IMR-90 (cell line): ENCODE measurements at regions not wholly inside any gene's neighbourhood (a gene's known extent, or its start where the extent isn't known, plus 50 kb on each side); places are given as distances from the start of the nearest gene placed in this dataset.

ENCODE experiments used
- ATAC-seq: fragments of 200-7000 bp; cut with Tn5 transposase; 2 replicates; pipeline ENCODE4 v1.9.1; 2020; ENCODE audit warnings: low read depth, mild to moderate bottlenecking, moderate library complexity
- BruUV-seq: library from RNA; stranded (reverse); fragments of 400-500 nt; replicated peaks from 2 replicates; lab custom pipeline; 2021; lab: Mats Ljungman, UMichigan
- CTCF ChIA-PET: fragments of 300-600 bp; formaldehyde crosslinking; extraction: SDS; loops from one replicate; lab custom pipeline; 2021; ENCODE audit warnings: antibody characterized with exemption; lab: Yijun Ruan, JAX
- POLR2A ChIA-PET: fragments of 300-600 bp; sonication (Branson Sonifier 250); formaldehyde crosslinking; loops from one replicate; lab custom pipeline; 2022; ENCODE audit warnings: antibody characterized with exemption; ENCODE audit not compliant: unreplicated experiment; lab: Charles Lee
- DNase-seq: peaks from one replicate; pipeline ENCODE4 v3.0.0; 2013
- H2AFZ ChIP-seq: replicated peaks from 2 replicates; pipeline ENCODE3; 2013; ENCODE audit warnings: low read length, mild to moderate bottlenecking; ENCODE audit not compliant: poor library complexity
- H2AK5ac ChIP-seq: 2 replicates; pipeline ENCODE4 v1.6.1; 2013; ENCODE audit warnings: low read depth, low read length, inconsistent platforms
- H2AK9ac ChIP-seq: replicated peaks from 2 replicates; pipeline ENCODE3; 2013; ENCODE audit warnings: mild to moderate bottlenecking, low read depth, low read length, moderate library complexity; ENCODE audit not compliant: poor library complexity
- H2BK120ac ChIP-seq: 2 replicates; pipeline ENCODE4 v1.6.1; 2013; ENCODE audit warnings: low read depth, low read length, inconsistent platforms
- H2BK15ac ChIP-seq: 3 replicates; pipeline ENCODE4 v1.6.1; 2013; ENCODE audit warnings: low read depth, low read length, inconsistent platforms
- H2BK20ac ChIP-seq: 2 replicates; pipeline ENCODE4 v1.6.1; 2013; ENCODE audit warnings: low read depth, mild to moderate bottlenecking, inconsistent platforms, low read length, moderate library complexity
- H2BK5ac ChIP-seq: 2 replicates; pipeline ENCODE4 v1.6.1; 2013; ENCODE audit warnings: mild to moderate bottlenecking, low read depth, low read length, inconsistent platforms; ENCODE audit not compliant: poor library complexity, severe bottlenecking
- H3K14ac ChIP-seq: replicated peaks from 2 replicates; pipeline ENCODE4 v1.6.1; 2013; ENCODE audit warnings: low read depth, low read length, inconsistent platforms
- H3K18ac ChIP-seq: 2 replicates; pipeline ENCODE4 v1.6.1; 2013; ENCODE audit warnings: low read depth, low read length, control low read depth
- H3K23ac ChIP-seq: 2 replicates; pipeline ENCODE4 v1.6.1; 2013; ENCODE audit warnings: low read depth, low read length, inconsistent platforms
- H3K27ac ChIP-seq: 2 replicates; pipeline ENCODE4 v1.5.1; 2013; ENCODE audit warnings: mild to moderate bottlenecking, control low read depth, low read length; ENCODE audit not compliant: insufficient read depth
- H3K27me3 ChIP-seq: 2 replicates; pipeline ENCODE4 v1.6.1; 2013; ENCODE audit warnings: low read length; ENCODE audit not compliant: control insufficient read depth, insufficient read depth
- H3K36me3 ChIP-seq: 2 replicates; pipeline ENCODE4 v1.6.1; 2013; ENCODE audit warnings: low read length, mixed read lengths; ENCODE audit not compliant: control insufficient read depth, insufficient read depth
- H3K4ac ChIP-seq: 2 replicates; pipeline ENCODE4 v1.6.1; 2013; ENCODE audit warnings: low read depth, low read length, inconsistent platforms
- H3K4me1 ChIP-seq: 2 replicates; pipeline ENCODE4 v1.6.1; 2013; ENCODE audit warnings: low read length, mixed read lengths; ENCODE audit not compliant: control insufficient read depth, insufficient read depth
- H3K4me2 ChIP-seq: 2 replicates; pipeline ENCODE4 v1.6.1; 2013; ENCODE audit warnings: low read depth, mild to moderate bottlenecking, control low read depth, low read length, moderate library complexity
- H3K4me3 ChIP-seq: 2 replicates; pipeline ENCODE4 v1.5.1; 2013; ENCODE audit warnings: low read depth, mild to moderate bottlenecking, control low read depth, low read length, moderate library complexity; ENCODE audit not compliant: insufficient read depth
- H3K56ac ChIP-seq: 2 replicates; pipeline ENCODE4 v1.6.1; 2013; ENCODE audit warnings: low read length, inconsistent platforms; ENCODE audit not compliant: insufficient read depth; ENCODE audit errors: extremely low read depth
- H3K79me1 ChIP-seq, 2 experiments: 2 replicates each; pipeline ENCODE4 v1.6.1; 2013; ENCODE audit warnings: low read length in 2 of 2, inconsistent platforms in 1 of 2, low read depth in 1 of 2
- H3K9ac ChIP-seq: 2 replicates; pipeline ENCODE4 v1.6.1; 2013; ENCODE audit warnings: low read depth, low read length, control low read depth
- H3K9me1 ChIP-seq: 2 replicates; pipeline ENCODE4 v1.6.1; 2013; ENCODE audit warnings: low read length, inconsistent platforms; ENCODE audit not compliant: insufficient read depth
- H3K9me3 ChIP-seq: 2 replicates; pipeline ENCODE4 v1.6.1; 2013; ENCODE audit warnings: low read length; ENCODE audit not compliant: control insufficient read depth, insufficient read depth
- H4K20me1 ChIP-seq: 2 replicates; pipeline ENCODE4 v1.6.1; 2013; ENCODE audit warnings: low read length, inconsistent platforms; ENCODE audit not compliant: insufficient read depth
- H4K5ac ChIP-seq: 2 replicates; pipeline ENCODE4 v1.6.1; 2013; ENCODE audit warnings: mild to moderate bottlenecking, low read depth, low read length, control low read depth
- H4K8ac ChIP-seq, 2 experiments: 2 replicates each; pipeline ENCODE4 v1.6.1; 2013; ENCODE audit warnings: low read depth in 2 of 2, low read length in 2 of 2, control low read depth in 1 of 2, inconsistent platforms in 1 of 2
- H4K91ac ChIP-seq: 2 replicates; pipeline ENCODE4 v1.6.1; 2013; ENCODE audit warnings: low read depth, low read length, inconsistent platforms; ENCODE audit not compliant: insufficient read depth
- BHLHE40 ChIP-seq: fragments of 150-350 bp; IDR thresholded peaks from 2 replicates; pipeline ENCODE4 v1.6.1; 2016; ENCODE audit warnings: mild to moderate bottlenecking, low read depth, low read length
- CTCF ChIP-seq: conservative IDR thresholded peaks from 2 replicates; pipeline ENCODE4 v1.5.1; 2012; ENCODE audit warnings: mild to moderate bottlenecking, low read depth, low read length, improper control_type of control experiment
- FOS ChIP-seq: fragments of 150-350 bp; IDR thresholded peaks from 2 replicates; pipeline ENCODE4 v1.6.1; 2016; ENCODE audit warnings: low read depth, low read length
- MAZ ChIP-seq: IDR thresholded peaks from 2 replicates; pipeline ENCODE4 v1.6.1; 2012; ENCODE audit warnings: low read depth, mild to moderate bottlenecking, low read length, improper control_type of control experiment, moderate library complexity, borderline replicate concordance
- POLR2A ChIP-seq: IDR thresholded peaks from 2 replicates; pipeline ENCODE4 v1.6.1; 2012; ENCODE audit warnings: mild to moderate bottlenecking, low read depth, low read length
- RAD21 ChIP-seq: IDR thresholded peaks from 2 replicates; pipeline ENCODE4 v1.6.1; 2012; ENCODE audit warnings: low read length, improper control_type of control experiment
- USF2 ChIP-seq: fragments of 150-350 bp; IDR thresholded peaks from 2 replicates; pipeline ENCODE4 v1.6.1; 2017; ENCODE audit warnings: mild to moderate bottlenecking, antibody characterized with exemption, low read length, low read depth
- WGBS, 2 experiments: methylation state at CpG; one replicate each; pipeline versions ENCODE4 v1.1.5 to v1.1.7; 2013; ENCODE audit warnings: missing lambda C conversion rate in 2 of 2; ENCODE audit not compliant: insufficient read length in 1 of 2; ENCODE audit errors: extremely low coverage in 2 of 2; 5-methylcytosine and 5-hydroxymethylcytosine counted together
- dilution Hi-C: fragments of 300-500 bp; cut with HindIII; formaldehyde crosslinking; loops from one replicate; pipeline ENCODE4 v1.14.3; 2018; ENCODE audit warnings: low sequenced_read_pairs; ENCODE audit not compliant: unreplicated experiment
- in situ Hi-C: fragments of 300-500 bp; cut with MboI; formaldehyde crosslinking; loops from 3 replicates; pipeline ENCODE4 v1.14.3; 2019; ENCODE audit warnings: low sequenced_read_pairs, inconsistent platforms, mixed read lengths
- intact Hi-C: fragments of 100-400 bp; cut with micrococcal nuclease; formaldehyde crosslinking; loops from 2 replicates; pipeline ENCODE4 v1.10.0; 2022

- Histone ChIP-seq H3K27me3 (no peaks in the 10 kb centered on the region), H3K14ac (no peak overlapping the region), H4K5ac (no peak overlapping the region), H3K4me3 (no peak overlapping the region), H3K18ac (no peak overlapping the region), H3K4me2 (no peak overlapping the region), H2BK120ac (no peak overlapping the region), H3K9me3 (peaks cover 13% of the 10 kb centered on the region), H3K9me1 (no peaks in the 10 kb centered on the region), H3K36me3 (no peaks in the 10 kb centered on the region), H3K9ac (no peak overlapping the region), H2BK20ac (no peak overlapping the region), H3K27ac (no peak overlapping the region), H4K91ac (no peak overlapping the region), H4K20me1 (no peaks in the 10 kb centered on the region), H2AK9ac (no peak overlapping the region), H3K79me1 (no peaks in the 10 kb centered on the region), H4K8ac (no peak overlapping the region), H2AFZ (no peak overlapping the region), H3K4ac (no peak overlapping the region), H2AK5ac (no peak overlapping the region), H2BK5ac (no peak overlapping the region), H3K4me1 (no peaks in the 10 kb centered on the region), H3K23ac (no peak overlapping the region), H3K56ac (no peak overlapping the region), H2BK15ac (no peak overlapping the region)
- in situ Hi-C loops (no loop called here), dilution Hi-C loops (no loop called here), intact Hi-C loops (no loop called here)
- BruUV-seq = no TSS peak
- no peak for DNase-seq
- TF ChIP-seq USF2 (no peak), POLR2A (no peak), FOS (no peak), RAD21 (no peak), CTCF (no peak), MAZ (no peak), BHLHE40 (no peak)
- ChIA-PET CTCF (no interaction called here), POLR2A (no interaction called here)
- whole genome bisulfite sequencing, 2 experiments = no CpG with 5 or more reads among the region's 3 CpGs
- ATAC-seq = no peak
Observed at GRCh38 chr17:13770702-13771101, 169.0 kb upstream of the HS3ST3A1 start.
